ENCODE measurements at regions not wholly inside any gene's neighbourhood (a gene's known extent, or its start where the extent isn't known, plus 50 kb on each side); places are given as distances from the start of the nearest gene placed in this dataset.
"Not testable (repeated sequence)": the region's sequence is repeated elsewhere in the genome, so short reads cannot be mapped to it uniquely, and the experiment has no call there.

DNA sequence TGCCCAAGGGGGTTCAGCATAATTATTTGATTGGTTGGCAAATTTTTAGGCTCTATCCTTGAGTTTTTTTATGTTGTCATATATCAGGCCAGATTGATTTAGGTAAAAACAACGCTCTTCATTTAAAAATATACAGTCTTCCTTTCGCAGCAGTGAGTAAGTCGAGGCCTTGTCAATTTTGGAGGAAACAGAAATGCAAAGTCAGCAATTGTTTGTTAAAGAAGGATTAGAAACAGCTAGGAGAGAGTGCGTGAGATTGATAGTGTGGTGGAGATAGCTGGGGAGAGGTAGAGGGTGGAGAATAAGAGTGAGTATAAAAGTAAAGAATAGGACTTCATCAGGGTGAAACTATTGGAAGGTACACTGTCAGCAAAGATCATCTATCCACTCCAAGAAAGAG, 830.8 kb downstream of the LUZP2 start:
- DNase-seq: no peak

DNA sequence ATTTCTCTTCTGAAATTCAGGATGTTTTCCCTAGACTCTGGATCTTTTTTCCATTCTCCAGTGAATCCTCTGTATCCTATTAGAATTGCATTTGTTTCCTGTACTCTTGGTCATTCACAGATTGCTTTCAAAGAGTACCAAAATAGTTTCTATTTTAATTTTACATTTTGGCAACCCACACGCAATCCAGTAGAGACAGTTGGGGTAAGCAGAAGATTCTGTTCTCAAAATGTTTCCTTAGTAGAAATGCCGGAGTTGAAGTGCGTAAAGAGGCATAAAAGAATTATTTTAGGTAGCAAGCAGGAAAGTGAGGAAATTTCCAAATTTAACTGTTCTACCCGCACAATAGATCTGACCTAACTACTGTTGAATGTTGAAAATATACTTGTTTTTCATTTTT, 842.4 kb downstream of the LUZP2 start:
- DNase-seq: no peak

DNA sequence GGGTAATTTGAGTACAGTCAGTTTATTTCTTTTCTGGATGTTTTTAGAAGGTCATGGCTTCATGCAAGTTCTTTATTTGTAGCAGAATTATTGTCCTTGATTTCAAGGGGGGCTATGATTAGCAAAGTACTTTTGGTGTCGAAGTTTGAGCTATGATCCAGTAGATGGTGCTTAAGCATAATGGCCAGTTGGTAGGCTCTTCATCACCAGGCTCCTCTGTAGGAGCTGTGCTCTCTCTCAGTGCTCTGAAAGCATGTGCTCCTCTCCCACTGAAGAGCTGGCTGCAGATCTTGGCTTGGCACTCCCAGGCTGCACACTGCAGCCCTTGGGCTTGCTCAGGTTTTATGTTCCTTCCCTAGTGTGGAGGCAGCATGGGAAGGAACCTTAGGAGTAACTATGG, 852.7 kb downstream of the LUZP2 start:
- DNase-seq: no peak

DNA sequence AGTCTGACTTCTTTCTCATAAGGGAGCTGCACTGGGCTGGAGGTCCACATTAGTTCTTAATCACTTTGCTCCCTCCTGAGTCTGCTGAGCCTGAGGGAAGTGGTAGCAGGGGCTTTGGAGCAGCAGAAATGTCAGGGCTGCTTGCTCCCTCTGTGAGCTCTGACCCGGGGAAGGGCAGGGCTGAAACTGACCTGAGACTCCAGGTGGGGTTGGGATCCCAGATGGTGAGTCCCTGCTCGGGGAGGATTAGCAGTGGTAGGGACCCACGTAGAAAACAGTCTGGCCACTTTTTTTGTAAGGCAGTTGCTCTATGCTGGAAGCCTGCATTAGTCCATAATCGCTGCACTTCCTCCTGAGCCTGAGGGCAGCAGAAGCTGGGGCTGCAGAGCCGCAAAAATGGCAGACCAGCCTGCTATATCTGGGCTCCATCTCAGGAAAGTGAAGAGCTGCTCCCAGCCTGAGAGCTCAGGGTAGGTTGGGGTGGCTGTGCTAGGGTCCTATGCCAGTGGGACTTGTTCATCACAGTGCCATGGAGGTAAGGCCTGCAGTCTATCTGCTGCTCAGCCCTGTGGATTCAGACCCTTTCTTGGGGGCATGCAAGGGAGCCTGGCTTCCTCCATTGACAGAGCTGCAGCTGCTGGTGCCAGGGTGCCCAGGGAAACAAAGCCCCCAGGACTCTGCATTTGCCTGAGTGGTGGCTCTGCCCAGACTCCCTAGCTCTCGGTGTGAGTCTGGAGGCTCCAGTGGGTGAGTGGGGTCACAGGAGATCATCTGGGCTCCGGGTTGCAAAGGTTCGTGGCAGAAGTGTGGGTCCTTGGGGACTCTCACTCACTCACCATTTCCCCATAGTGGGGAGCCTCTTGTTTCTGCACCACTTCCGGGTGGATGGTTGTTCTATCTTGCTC, 854.3 kb downstream of the LUZP2 start:
- DNase-seq: no peak

DNA sequence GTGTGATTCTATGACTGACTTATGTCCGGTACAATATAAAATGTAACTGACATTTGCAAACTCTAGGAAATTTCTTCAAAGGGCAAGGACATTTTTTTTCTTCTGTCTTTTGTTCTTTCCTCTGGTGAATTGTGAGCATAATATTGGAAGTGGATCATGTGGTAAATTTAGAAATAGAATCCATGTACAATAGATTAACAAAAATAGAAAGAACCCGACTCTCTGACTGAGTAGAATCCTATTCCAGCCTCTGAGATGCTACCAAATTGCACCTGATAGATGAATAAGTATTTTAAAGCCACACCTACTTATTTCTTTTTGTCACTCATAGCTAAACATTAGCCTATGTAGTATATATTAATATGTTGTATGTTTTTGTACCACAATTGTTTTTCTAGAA, 860.3 kb downstream of the LUZP2 start:
- no peak for DNase-seq

DNA sequence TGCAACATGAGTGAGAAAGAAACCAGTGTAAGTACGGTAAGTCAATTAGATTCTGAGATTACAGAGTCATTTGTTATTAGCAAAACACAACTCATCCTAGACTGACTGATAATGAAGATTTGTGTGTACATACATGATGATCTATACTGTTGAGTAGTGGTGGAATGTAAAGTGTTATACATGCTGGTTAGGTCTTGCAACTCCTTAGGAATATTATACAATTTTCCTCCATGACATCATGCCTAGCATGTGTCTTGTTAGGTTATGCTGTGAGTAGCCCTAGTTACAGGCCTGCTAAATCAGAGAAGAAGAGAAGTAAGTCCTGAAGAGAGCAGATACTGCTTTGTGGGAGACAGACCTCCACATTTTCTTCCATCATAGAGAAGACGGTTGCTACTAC, 880.6 kb downstream of the LUZP2 start:
- no peak for DNase-seq

DNA sequence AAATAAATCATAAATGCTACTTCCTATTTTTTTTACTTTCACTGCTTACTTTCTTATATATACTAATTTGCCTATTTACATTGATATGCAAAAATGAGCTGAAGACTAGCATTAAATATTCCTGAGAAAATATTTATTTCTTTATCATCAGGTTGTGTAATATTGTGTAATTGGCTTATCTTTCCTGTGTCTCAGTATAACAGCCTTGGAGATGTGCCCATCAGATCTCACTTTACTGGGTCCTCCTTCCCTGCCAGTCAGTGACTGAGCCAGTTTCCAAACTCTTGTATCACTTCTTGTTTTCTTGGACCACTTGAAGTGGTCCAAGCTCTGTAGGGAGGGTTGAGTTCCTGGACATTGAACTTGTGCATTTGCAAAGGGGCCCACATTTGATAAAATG, 900.0 kb downstream of the LUZP2 start:
- DNase-seq: no peak

DNA sequence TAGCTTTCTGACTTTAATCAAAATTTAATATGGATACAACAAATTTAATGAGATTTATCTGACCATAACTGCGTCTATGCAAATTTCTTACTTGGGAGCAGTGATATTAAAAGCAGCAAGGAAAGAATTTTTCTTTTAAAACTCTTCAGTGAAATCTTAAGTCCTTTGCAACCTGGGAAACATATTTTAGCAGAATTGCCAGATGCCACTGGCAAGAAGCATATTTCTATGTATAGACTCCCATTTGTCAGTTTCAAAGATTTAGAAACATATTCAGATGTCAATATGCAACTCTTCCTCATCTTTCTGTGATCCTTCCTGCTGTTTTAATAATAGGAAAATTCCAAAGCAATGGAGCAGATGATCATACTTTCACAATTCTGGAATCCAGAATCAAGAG, 911.3 kb downstream of the LUZP2 start:
- no peak for DNase-seq

DNA sequence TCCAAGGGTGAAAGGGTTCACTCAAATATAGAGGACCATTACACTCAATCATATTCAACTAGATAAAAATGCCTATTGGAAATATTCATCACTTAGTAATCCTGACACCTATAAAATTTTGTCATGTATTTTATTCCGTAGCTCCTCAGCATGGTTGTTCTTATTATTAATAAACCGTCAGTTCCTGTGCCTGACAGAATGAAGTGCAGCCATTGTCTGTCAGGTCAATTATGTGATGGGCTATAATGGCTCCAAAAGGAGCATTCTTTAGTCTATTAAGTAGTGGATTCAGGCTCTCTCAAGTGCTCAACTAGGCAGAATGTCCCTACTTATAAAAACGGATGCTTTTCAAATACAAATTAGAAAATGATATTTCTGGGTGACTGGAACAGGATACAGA, 916.1 kb upstream of the ANO3 start:
- DNase-seq: no peak

DNA sequence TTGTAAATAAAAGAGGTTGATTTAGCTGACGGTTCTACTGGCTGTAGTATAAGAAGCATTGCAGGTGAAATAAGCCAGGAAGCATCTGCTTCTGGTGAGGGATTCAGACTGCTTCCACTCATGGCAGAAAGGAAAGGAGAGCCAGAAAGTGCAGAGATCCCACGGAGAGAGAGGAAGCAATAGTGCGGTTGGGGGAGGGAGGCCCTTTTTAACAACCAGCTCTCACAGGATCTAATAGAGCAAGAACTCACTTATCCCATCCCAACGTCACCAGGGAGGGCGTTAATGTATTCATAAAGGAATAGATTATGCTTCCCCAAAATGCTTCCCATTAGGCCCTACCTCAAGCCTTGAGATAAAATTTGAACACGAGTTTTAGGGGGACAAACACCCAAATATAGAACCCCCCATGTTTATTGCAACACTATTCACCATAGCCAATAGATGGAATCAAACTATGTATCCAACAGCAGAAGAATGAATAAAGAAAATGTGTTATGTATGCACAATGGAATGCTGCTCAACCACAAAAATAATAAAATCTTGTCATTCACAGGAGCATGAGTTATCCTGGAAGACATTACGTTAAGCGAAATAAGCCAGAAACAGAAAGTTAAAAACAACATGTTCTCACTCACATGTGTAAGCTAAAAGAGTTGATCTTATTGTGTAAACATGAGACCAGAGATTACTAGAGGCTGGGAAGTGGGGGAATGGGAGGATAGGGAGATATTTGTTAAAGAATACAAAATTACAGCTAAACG, 908.3 kb upstream of the ANO3 start:
- DNase-seq: no peak

DNA sequence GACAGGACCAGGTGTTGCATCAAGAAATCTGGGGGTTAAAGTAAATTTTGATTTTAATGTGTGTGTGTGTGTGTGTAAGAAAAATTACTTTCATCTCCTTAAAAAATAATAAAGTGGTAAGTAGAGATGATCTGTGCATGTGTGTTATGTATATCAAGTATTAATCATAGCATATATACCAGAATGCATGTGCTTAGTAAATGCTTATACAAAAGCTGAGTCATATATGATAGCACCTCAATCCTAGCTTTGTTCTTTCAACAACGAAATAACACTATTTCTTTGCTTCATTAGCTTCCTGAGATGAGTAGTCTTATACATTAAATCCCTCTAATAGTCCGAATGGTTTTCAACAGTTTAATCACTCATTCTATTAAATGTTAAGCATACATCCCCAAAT, 899.6 kb upstream of the ANO3 start:
- no peak for DNase-seq

DNA sequence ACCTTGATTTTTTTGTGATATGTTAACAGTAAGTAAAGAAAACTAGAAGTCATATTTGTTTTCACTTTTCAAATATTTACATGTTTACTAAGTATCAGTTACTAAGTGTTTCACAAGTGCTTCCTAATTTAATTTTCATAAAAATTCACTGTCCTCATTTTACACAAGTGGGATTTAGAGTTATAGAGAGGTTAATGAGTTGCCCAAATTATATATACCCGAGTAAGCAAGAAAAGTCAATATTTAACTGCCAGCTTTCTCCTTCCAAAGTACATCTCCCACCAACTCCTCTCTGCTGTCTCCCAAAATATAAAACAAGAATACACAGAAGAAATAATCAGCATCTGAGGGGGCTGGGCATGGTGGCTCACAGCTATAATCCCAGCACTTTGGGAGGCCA, 896.7 kb upstream of the ANO3 start:
- peak; percentile 43 for DNase-seq

DNA sequence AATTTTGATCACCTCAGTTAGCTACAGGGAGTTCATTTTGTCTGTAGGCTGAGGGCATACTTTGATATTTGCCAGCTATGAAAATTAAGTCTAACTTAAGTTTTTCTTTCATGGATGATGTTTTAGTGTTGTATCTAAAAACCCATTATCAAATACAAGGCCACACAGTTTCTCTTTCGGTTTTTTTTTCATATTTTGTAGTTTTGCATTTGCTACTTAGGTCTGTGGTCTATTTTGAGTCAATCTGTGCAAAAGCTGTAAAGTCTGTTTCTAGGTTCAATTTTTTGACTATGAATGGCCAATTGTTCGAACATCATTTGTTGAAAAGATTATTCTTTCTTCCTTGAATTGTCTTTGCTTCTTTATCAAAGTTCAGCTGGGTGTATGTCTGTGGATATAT, 895.6 kb upstream of the ANO3 start:
- DNase-seq: no peak

DNA sequence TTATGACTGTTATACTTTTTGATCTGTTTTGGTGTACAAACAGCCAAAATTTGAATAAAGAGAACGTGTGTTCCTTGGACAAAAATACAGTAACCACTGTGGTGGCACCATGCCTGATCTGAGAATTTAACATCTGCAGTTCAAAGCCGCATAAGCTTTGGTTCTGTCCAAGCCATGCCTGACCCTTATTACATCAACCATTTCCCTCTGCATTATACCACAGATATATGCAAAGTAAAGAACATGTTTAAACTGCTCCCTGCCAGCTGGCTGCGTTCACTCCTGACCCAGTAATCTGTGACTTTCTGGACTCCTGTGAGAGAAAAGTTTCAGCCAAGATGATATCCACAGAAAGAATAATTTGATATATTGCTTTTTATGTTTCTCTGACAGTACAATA, 890.5 kb upstream of the ANO3 start:
- DNase-seq: no peak

DNA sequence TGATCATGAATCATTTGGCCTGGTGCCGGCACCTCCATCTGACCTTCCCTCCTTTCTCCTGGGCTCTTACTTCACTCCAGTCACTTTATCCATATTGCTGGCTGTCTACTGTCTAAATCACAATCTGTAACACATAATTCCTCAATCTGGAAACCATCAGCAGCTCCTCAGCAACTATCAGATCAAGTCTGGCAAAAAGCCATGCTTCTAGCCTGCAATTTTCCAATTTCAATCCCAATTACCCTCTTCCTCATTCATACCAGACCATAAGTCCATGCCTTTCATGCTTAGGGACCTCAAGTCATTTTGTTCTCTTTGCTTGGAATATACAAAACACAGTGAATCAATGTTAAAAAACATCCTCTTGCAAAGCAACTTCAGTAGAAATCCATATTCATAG, 882.8 kb upstream of the ANO3 start:
- no peak for DNase-seq

DNA sequence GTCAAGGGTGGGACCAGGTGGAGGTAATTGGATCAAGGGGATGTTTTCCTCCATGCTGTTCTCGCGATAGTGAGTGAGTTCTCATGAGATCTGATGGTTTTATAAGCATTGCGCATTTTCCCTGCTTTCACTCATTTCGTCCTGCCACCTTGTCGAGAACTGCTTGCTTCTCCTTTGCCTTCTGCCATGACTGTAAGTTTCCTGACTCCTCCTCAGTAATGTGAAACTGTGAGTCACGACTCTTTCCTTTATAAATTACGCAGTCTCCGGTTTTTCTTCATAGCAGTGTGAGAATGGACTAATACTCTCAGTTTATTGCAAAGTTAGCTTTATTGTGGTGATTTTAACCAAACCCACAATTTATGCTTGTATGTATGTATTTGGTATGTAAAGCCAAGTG, 878.5 kb upstream of the ANO3 start:
- no peak for DNase-seq

DNA sequence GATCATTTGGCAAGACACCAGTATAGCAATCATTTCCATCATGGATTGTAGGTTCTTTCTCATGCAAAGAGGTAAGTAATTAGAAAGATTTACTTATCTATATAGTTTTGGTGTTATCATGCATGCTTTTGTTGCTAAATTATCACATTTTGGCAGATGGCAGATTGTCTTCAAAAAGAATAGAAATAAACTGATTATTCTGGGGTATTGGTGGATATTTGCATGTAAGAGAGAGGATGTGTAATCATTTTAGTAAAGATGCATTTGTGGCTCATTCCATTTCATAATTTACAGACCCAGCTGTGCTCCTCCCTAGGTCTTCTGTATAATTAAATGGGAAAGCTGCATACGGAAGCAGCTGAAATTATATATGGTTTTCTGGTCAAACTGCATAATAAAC, 875.7 kb upstream of the ANO3 start:
- no peak for DNase-seq

DNA sequence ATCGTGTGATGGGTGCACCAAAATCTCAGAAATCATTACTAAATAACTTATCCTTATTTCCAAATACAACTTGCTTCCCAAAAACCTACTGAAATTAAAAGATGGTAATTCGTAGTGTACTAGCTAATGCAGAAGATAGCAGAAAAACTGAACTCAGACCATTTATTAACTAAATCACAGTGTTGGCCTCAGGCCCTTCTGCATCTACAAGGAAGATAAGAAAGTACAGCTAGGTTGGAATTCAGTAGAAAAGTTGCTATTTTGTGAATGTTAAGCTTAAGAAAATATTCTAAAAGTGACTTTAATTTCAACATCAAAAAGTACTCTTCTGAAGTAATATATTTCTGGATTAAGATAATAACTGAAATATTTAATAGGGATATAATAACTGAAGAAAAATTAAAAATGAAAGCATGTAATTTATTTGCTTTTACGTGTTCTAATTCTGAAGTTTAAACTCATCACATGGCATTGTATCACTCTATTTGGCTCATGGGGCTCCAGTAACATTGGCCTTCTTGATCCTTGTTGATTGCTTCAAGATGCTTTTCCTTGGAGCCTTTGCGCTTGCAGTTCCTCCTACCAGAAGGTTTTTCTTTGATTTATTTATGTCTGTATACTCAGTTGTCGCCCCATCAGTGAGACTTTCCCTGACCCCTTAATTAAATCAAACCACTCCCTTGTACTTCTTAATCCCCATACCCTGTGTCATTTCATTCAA, 847.9 kb upstream of the ANO3 start:
- DNase-seq: no peak

DNA sequence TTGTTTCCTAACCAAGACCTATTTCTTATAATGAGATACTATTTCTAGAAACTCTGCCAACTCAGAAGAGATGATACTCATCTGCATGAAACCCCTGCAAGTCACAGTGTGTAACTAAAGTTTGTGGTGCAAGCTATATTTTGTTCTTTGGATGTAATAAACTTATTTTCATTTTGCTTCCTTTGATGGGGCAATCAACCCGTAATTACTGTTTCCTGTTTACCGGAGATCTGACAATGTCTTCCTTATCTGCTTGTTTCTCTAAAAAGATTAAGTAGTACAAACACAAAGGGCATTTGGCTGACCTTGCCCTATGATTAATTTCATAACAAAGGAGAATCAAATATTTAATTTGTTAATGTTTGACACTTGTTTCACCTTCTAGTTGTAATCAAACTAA, 846.6 kb upstream of the ANO3 start:
- DNase-seq: no peak

DNA sequence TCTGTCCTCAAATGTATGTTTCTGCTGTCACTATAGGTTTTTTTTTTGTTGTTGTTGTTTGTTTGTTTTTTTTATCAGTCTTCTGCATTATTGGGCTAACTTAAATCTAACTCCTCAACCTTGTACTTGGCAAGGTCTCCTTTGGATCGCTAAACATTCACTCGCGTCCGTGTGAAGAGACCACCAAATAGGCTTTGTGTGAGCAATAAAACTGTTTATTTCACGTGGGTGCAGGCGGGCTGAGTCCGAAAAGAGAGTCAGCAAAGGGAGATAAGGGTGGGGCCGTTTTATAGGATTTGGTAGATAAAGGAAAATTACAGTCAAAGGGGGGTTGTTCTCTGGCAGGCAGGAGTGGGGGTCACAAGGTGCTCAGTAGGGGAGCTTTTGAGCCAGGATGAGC, 845.6 kb upstream of the ANO3 start:
- not testable (repeated sequence) for DNase-seq

DNA sequence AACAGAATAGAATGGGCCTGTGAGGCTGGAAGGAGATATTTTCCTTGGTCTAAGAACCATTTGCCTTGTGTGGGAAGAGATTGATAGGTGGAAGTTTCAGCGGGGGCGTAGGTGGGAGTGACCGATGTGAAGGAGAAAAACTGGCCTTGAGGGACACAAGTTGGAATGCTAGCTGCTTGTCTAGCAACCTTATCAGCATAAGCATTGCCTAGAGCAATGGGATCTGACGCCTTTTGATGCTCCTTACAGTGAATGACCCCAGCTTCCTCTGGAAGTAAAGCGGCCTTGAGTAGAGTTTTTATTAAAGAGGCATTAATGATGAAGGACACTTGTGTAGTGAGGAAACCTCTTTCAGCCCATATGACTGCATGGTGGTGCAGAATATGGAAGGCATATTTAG, 843.8 kb upstream of the ANO3 start:
- not testable (repeated sequence) for DNase-seq

DNA sequence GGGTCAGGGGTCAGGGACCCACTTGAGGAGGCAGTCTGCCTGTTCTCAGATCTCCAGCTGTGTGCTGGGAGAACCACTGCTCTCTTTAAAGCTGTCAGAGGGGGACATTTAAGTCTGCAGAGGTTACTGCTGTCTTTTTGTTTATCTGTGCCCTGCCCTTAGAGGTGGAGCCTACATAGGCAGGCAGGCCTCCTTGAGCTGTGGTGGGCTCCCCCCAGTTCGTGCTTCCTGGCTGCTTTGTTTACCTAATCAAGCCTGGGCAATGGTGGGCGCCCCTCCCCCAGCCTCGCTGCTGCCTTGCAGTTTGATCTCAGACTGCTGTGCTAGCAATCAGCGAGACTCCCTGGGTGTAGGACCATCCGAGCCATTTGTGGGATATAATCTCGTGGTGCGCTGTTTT, 830.5 kb upstream of the ANO3 start:
- not testable (repeated sequence) for DNase-seq

DNA sequence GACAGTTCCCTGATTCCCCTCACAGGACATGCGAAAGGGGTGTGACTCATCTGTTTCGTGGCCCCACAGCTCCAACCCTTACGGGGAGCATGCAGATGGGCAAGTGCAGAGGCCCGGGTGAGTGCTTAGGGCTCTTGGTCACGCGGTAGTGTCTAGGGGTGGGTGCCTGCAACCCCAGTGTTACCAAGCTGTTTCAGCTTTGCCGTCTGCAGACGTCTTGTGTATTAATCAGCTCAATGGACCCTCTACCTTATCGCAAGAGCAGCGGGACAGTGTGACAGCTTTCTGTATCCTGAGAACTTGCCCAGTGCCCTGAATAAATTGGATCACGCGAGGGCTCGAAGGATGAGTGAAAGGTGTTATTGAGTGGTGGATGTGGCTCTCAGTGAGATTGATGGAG, 816.4 kb upstream of the ANO3 start:
- DNase-seq: no peak

DNA sequence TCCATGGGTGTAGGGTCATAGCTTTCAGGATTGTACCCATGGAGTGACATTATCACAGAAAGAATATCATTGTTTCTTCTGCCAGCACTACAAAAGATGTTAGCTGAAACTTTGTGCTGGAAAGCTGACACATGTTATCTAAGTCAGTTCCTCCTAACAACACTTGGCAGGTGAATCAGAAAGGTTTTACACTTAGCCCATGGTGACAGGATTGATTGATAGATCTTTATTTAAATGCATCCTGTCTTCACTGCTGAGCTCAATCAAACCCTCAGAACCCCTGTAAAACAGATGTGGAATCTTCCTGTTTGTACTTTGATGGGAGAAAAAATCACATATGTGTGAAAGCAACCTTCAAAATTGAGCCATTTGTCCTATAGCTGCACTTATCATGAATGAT, 811.5 kb upstream of the ANO3 start:
- no peak for DNase-seq
